NCI-H2227 (cell line): ENCODE measurements at regions not wholly inside any gene's neighbourhood (a gene's known extent, or its start where the extent isn't known, plus 50 kb on each side); places are given as distances from the start of the nearest gene placed in this dataset.

ENCODE experiments used
- DNase-seq: peaks from one replicate; lab custom pipeline; 2025; ENCODE audit not compliant: unreplicated experiment; lab: John Stamatoyannopoulos, UW

DNA sequence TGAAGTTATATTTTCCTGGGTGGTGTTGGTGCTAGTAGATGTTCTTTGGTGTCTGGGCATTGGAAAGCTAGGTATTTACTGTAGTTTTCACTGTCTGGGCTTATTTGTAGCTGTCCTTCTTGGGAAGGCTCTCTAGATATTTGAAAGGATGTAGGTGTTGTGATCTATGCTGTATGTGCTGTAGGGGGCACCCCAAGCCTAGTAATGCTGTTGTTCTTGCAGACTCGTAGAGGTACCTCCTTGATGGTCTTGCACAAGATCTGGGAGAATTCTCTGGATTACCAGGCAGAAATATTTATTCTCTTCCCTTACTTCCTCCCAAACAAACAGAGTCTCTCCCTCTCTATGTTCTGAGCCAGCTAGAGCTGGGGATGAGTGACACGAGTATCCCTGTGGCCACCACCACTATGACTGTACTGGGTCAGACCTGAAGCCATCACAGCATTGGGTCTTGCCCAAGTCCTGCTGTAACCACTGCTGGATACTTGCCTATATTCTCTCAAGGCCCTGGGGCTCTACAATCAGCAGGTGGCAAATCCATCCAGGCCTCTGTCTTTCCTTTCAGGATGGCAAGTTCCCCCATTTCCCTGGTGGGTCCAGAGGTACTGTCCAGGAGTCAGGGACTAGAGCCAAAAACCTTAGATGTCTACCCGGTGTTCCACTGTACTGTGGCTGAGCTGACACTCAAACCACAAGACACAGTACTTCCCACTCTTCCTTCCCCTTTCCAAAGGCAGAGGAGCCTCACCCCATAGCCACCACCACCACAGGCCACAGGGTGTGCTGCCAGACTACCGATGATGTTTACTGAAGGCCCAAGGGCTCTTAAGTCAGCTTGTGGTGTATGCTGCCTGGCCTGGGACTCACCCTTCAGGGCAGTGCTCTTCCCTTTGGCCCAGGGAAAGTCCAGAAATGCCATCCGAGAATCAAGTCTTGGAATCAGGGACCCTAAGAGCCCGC is 195.2 kb upstream of the DPPA4 start:
- no peak for DNase-seq

DNA sequence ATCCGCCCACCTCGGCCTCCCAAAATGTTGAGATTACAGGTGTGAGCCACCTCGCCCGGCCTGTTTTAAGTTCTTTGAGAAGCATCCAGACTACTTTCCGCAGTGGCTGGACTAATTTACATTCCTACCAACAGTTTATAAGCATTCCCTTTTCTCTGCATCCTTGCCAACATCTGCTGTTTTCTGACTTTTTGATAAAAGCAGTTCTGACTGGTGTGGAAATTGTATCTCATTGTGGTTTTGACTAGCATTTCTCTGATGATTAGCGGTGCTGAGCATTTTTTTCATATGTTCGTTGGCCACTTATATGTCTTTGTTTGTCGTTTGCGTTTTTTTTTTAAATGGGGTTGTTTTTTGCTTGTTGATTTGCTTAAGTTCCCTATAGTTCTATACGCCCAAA is 208.4 kb upstream of the DPPA4 start:
- no peak for DNase-seq

DNA sequence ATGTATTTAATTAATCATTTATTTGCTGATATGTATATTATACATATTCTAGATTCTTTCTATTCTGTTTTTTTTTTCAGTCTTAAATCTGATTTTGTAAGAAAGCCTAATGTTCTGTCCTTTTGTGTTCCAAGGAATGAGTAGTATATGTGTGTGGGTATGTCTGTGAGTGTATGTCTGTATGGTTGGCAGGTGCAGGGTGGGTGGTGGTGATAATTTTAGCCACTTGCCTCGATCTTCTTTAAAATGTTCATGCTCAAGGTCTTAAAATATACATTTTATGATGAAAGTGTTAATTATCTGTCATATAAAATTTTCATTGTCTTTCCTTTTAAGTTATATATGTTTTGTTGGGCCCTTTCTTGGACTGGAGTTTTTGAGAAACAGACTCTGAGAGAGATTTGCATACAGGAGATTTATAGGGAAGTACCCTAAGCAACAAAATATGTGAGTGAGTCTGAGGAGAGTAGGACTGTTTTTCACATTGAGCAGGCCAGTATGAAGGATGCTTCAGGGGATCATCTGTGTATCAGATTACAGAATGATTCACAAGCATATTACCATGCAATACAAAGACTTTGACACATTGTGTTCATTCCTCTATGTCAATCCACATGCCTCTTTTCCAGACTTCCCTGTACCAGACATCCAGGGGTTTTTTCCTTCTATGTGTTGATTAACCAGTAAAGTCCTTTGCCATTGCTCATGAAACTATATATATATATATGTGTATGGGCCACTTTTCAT is 211.0 kb upstream of the DPPA4 start:
- DNase-seq: no peak

DNA sequence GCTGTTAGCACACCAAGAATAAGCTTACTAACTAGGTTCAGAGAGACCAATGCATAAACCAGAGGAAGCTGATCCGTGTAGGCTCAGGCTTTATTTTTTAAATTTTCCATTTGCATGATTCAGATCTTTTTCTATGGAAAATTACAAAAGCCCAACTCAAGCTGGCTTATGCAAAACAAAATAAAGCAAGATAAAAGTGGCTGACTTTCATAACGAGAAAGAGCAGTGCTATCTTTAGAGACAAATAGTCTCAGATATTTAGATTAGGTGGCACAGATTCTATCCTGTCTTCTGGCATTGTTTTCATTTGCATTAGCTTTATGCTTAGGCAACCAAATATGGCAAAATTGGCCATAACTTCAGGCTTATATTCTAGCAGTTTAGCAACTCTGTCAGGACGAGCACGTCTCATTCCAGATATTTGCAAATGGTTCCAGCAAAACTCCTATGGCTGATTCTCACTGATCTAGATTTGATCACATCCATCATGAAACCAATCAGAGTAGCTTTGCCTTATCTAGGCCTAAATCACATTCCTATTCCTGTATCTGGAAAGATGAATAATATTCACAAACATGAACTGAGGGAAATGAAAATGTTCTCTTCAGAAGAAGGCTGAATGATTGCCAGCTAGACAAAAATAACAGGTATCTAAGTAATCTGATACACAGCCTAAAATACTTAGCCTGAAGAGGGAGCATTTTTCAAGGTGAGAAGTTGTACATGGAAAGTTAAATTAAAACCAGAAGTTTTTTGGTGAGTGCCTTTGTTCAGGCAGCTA is 216.4 kb upstream of the DPPA4 start:
- DNase-seq: no peak

DNA sequence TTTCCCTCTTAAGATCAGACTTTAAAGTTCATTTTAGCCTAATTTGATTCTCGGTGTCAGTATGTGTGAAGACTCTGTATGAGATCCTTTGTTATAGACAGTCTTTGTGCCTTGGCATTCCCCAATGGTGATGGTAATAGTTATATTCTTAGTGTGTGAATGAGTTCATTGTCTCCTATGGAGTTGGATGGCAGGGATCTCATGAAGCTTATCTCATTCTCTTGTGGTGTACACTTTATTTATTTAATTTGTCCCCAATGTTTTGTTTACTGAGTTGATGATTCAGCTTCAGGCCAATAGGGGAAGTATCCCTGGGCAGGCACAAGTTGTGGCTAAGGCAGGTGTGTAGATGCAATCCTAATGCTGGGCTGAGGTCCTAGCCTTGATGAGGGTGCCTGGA is 222.0 kb upstream of the DPPA4 start:
- DNase-seq: no peak

DNA sequence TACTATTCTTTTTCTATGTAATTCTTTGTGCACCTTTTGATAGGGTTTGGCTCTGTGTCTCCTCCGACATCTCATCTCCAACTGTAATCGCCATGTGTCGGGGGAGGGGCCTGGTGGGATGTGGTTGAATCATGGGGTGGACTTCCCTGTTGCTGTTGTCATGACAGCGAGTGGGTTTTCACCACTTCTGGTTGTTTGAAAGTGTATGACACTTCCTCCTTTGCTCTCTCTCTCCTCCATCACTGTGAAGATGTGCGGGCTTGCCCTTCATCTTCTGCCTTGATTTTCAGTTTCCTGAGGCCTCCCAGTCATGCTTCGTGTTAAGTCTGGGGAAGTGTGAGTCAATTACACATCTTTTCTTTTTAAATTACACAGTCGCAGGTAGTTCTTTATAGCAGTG is 225.8 kb upstream of the DPPA4 start:
- no peak for DNase-seq

DNA sequence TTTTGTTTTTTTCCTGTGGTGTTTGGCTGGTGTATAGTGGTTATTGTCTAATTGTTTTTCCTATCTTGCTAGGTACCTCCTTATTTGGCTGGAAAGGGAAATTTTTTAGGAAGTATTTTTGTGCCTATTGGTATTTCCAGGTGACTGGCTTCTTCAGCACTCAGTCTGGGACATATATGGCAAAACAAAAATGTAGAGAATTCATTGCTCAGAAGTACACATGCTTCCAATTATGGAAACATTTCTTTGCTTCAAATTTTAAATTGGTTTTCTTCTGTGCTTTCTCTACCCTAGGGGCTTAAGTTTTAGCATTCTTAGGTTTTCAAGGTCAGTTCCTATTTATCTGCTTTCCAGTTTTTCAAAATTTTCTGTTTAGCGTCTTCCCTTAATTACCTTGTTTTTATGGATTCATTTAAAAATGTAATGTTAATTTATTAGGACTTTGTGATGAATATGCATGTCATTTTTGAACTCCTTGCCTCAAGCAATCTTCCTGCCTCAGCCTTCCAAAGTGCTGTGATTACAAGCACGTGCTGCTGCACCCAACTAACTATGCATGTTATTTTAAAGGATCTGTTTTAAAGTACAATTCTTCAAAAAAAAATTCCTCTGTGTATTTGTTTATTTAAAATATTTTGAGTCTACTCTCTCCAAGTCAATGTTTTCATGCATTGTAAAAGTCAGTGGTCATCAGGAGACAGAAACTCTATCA is 231.9 kb upstream of the DPPA4 start:
- DNase-seq: no peak

DNA sequence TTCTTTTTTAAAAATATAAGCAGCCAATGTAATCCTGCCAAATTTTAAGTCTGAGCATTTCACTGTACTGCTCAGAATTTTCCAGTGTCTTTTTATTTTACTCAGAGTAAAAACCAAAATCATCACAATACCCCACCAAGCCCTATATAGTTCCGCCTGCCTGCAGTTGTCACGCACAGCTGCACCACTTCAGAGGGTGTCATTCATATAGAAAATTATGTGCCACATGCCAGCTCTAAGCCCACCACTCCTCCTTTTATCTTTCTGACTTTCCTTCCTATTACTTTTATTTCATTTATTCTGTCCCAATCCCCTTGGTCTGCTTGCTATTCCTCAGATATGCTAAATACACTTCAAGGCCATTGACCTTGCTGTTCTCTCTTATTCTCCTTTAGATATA is 233.1 kb upstream of the DPPA4 start:
- no peak for DNase-seq

DNA sequence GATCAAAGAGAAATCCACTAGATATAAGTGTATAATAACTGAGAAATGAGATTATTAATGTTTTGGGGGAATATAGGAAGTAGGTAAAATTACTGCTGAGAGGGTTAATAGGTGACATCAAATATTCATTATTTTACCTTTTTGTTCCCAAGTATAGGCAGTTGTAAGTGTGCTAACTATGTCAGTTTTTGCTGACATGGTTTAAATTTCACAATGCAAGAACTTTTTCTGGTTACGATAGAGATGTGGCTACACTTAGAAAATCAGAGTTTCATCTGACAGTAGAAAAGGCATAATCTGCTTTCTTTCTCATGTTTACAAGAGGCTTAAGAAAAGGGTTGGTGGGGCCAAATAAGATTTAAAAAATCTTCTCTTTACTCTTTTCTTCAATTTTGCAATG is 235.0 kb upstream of the DPPA4 start:
- no peak for DNase-seq

DNA sequence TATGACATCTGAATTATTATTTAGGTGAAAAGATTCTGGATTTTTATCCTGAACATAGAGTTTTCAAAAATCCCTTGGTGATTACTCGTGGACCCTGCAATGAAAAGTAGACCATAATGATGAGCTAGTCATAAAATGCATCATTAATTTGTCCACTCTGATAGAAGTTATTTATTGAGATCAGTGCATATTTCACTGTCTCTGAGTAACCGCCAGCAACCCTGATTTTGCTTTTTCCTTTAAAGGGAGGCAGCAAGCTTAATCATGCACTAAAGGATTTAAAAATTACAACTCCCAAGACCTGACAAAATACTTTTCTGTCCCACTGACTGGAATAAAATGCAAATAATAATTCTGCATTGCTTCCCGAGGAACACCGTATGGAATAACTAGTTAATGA is 259.6 kb upstream of the DPPA4 start:
- no peak for DNase-seq

DNA sequence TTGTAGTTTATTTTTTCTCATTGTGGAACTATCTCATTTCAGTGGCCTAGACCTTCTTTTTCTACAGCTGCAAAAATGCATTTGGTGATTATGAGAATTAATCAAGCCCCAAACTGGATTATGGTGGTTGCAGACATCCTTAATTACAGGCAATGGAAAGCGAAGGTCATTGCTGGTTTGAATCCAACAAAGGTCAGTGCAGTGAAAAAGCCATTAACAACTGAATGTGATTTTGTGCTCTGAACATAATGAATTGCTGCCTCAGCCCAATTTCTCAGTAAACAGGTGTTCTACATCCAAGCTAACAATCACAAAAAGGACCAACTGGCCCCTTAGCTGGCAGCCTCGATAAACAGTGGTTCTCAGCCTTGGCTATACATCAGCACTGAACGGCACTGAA is 260.1 kb upstream of the DPPA4 start:
- DNase-seq: no peak

DNA sequence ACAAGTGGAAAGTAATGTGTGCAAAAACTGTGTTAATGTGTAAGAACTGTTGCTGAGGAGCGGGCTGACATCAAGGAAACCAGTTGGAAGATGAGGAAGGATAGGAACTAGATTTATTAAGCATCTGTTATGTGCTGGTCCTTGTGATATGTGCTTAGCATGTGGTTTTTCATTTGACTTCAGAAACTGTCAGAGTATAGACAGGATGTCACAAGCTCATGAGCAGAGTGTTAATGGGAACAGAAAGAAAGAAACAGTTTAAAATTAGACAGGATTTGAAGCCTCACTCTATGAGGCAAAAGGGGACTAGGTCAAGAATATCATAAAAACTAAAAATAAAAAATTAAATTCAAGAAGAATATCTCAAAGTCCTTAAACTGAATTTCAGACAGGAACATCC is 270.6 kb upstream of the DPPA4 start:
- DNase-seq: no peak

DNA sequence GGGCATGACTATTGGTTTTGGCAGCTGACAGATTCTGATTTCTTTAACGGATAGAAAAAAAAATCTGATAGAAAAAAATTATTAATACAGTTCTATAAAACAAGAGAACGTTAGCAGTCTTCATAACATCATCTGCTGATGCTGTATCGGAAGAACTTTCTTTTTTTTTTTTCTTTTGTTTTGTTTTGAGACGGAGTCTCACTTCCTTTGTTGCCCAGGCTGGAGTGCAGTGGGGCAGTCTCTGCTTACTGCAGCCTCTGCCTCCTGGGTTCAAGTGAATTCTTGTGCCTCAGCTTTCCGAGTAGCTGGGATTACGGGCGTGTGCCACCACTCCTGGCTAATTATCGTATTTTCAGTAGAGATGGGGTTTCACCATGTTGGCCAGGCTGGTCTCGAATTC is 271.2 kb upstream of the DPPA4 start:
- no peak for DNase-seq

DNA sequence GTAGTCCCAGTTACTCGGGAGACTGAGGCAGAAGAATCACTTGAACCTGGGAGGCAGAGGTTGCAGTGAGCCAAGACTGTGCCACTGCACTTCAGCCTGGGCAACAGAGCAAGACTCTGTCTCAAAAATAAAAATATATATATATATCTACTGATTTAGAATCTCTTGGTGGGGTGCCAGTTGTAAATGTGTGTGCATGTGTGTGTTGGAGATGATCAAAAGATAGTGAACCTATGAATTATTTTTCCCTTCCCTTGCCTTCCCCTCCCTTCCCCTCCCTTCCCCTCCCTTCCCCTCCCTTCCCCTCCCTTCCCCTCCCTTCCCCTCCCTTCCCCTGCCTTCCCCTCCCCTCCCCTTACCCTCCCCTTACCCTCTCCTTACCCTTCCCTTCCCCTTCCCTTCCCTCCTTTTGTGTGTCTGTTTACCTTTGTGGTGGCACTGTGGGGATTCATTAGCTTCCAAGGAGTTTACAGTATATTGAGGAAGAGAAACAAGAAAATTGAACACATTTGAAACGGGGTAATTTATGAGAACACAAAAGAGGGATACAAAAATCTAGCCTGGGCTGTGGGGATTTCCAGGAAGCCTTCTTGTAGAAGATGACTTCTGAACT is 281.5 kb upstream of the DPPA4 start:
- no peak for DNase-seq

DNA sequence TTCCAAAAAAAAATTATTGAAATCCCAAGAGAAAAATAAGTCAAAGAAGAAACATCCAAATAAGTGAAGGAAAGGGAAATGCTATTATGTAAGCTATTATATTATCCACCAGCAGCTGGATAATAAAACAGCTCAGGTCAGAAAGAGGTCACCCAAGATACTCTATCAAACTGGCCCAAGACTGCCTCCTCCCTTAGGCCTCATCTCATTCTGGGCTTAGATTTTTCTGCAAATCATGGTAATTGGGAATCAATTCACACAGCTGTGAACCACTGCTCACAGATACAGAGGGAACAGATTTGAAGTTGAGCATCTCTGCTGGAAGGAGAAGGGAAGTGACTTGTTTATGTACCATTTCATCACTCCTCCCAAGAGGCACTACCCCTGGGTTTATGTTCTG is 294.6 kb upstream of the DPPA4 start:
- no peak for DNase-seq

DNA sequence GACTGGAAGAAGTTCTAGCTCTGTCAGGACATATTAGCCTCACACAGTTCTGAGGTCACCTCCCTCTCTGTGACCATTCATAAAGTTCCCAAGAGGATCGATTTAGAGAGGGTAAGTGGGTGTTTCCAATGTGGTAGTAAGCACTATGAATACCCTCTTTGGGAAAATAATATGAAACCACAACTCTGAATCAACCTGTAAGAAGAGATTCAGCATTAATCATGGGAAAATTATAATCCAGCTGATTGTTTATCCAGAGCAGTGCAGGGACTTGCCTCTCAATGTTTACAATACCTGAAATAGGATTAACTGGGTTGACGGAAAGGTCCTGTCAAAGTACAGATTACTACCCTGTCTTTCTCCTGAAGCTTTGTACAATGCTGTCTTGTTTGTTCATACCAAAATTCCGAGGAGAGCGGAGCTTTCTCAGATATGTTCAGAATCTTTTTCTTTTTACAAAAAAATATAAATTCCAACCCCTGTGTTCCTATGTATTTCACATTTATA is 302.9 kb upstream of the DPPA4 start:
- DNase-seq: no peak

DNA sequence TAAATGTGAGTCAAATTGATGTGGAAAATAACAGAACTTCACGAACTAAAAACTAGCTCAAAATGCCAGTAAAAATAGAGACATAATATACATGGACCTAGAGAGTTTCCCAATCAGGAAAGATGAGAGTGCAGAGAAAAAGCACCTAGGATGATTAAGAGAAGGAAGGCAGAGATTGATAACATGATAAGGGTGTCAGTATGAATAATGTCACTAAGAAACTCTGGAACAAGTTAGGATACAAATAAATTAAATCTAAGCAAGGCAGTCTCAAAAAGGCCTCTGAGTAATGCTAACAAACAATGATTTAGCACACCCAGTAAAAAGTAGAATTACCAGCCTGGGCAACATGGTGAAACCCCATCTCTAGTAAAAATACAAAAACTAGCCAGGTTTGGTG is 304.7 kb upstream of the DPPA4 start:
- no peak for DNase-seq

DNA sequence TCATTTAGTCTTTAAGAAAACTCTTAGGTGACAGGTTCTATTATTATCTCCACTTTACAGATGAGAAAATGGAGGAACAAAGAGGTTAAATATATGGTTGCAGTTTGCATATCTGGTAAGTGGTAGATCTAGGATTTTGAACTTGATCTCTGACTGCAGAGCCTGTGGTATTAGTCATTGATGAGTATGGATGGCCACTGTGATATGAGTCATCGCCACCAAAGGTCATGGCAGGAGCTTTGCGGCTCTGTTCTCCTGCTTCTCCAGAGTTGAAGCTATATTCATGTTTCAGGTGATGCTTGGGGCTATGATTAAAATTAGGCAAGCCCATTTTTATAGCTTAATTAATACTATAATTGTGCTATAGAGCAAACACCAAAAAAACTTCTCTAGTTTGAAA is 306.2 kb upstream of the DPPA4 start:
- DNase-seq: no peak

DNA sequence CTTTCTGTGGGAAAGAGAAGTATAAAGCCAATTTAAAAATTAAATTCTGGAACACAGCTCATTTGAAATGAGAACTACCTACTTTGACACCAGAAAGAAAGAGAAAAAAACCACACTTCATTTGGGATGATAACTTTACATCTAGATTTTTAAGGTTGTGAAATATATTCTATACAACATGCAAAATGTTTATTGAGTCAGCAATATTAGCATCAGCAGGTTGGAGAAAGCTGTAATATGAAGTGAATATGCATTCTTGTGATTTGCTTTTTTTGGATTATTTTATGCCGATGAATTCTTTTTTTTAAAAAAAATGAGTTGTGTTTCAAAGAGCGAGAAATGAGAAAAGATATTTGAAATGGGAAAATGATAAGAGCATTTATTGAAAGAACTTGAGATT is 307.0 kb upstream of the DPPA4 start:
- no peak for DNase-seq

DNA sequence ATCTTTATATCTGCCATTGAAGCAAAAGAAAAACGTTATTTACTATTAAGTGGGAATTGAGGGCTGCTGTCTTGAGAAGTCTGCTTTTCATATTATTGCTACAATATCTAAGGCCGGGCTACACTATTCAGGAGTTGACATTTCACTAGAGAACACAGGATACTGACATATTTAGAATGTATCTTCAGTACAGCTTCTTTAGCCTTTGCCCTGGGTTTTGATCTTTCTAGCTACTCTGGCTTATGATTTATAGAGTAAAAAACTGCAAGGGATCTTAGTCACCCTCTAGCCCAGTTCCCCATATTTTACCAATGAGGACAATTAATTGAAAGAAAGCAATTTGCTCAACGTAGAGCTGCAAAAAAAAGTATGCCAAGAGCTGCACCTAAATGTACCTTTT is 307.4 kb upstream of the DPPA4 start:
- no peak for DNase-seq
